ENCODE measurements at regions not wholly inside any gene's neighbourhood (a gene's known extent, or its start where the extent isn't known, plus 50 kb on each side); places are given as distances from the start of the nearest gene placed in this dataset.

GRCh38 chr5:31052937-31053658 is 140.4 kb upstream of the CDH6 start:
- H3K4me3 ChIP-seq (ENCODE audit: low read length in 3 of 3) = no peak overlapping the region
- no peaks in the 10 kb centered on the region for H3K27me3 ChIP-seq (ENCODE audit: control insufficient read depth, insufficient read depth, low read length)
- H3K27ac ChIP-seq (ENCODE audit: low read depth in 2 of 2, low read length in 2 of 2) = no peak overlapping the region
- no peaks in the 10 kb centered on the region for H3K36me3 ChIP-seq (ENCODE audit: control insufficient read depth in 2 of 3, insufficient read depth in 3 of 3, low read length in 3 of 3)
- DNase-seq (no peak), FAIRE-seq (no peak)
- intact Hi-C loops (cut with DNase I) = no loop called here
- TF ChIP-seq CTCF (IDR thresholded peaks at IDR 0.05; ENCODE audit: borderline replicate concordance, extremely low read depth, insufficient read depth) = no peak
- no peak overlapping the region for H3K9ac ChIP-seq (ENCODE audit: low read length in 3 of 3)
- no peaks in the 10 kb centered on the region for H3K9me3 ChIP-seq (ENCODE audit: control insufficient read depth in 2 of 3, insufficient read depth in 1 of 3, low read length in 3 of 3)
- no peaks in the 10 kb centered on the region for H3K4me1 ChIP-seq (ENCODE audit: control insufficient read depth in 2 of 3, insufficient read depth in 2 of 3, low read depth in 1 of 3, low read length in 3 of 3)

GRCh38 chr5:31051316-31051715 is 142.2 kb upstream of the CDH6 start:
- Histone ChIP-seq H3K9me3 (ENCODE audit: control insufficient read depth in 2 of 3, insufficient read depth in 1 of 3, low read length in 3 of 3) (no peaks in the 10 kb centered on the region), H3K27ac (ENCODE audit: low read depth in 2 of 2, low read length in 2 of 2) (no peak overlapping the region), H3K4me1 (ENCODE audit: control insufficient read depth in 2 of 3, insufficient read depth in 2 of 3, low read depth in 1 of 3, low read length in 3 of 3) (no peaks in the 10 kb centered on the region), H3K36me3 (ENCODE audit: control insufficient read depth in 2 of 3, insufficient read depth in 3 of 3, low read length in 3 of 3) (no peaks in the 10 kb centered on the region), H3K4me3 (ENCODE audit: low read length in 3 of 3) (no peak overlapping the region), H3K27me3 (ENCODE audit: control insufficient read depth, insufficient read depth, low read length) (no peaks in the 10 kb centered on the region), H3K9ac (ENCODE audit: low read length in 3 of 3) (no peak overlapping the region)
- no peak for DNase-seq
- intact Hi-C loops (cut with DNase I) = no loop called here
- TF ChIP-seq CTCF (IDR thresholded peaks at IDR 0.05; ENCODE audit: borderline replicate concordance, extremely low read depth, insufficient read depth) = no peak
- no peak for FAIRE-seq

GRCh38 chr5:31049936-31050704 is 143.4 kb upstream of the CDH6 start:
- FAIRE-seq (no peak), DNase-seq (peak in 2 of 5 donors; percentile 5 to 13)
- no peaks in the 10 kb centered on the region for H3K27me3 ChIP-seq (ENCODE audit: control insufficient read depth, insufficient read depth, low read length)
- TF ChIP-seq CTCF (IDR thresholded peaks at IDR 0.05; ENCODE audit: borderline replicate concordance, extremely low read depth, insufficient read depth) = no peak
- no peaks in the 10 kb centered on the region for H3K4me1 ChIP-seq (ENCODE audit: control insufficient read depth in 2 of 3, insufficient read depth in 2 of 3, low read depth in 1 of 3, low read length in 3 of 3)
- peaks cover 0 to 3% (median 0%) of the 10 kb centered on the region in 3 donors for H3K9me3 ChIP-seq (ENCODE audit: control insufficient read depth in 2 of 3, insufficient read depth in 1 of 3, low read length in 3 of 3)
- intact Hi-C loops (cut with DNase I) = no loop called here
- no peak overlapping the region for H3K9ac ChIP-seq (ENCODE audit: low read length in 3 of 3)
- no peak overlapping the region for H3K27ac ChIP-seq (ENCODE audit: low read depth in 2 of 2, low read length in 2 of 2)
- no peaks in the 10 kb centered on the region for H3K36me3 ChIP-seq (ENCODE audit: control insufficient read depth in 2 of 3, insufficient read depth in 3 of 3, low read length in 3 of 3)
- no peak overlapping the region for H3K4me3 ChIP-seq (ENCODE audit: low read length in 3 of 3)
